ENCODE measurements at regions not wholly inside any gene's neighbourhood (a gene's known extent, or its start where the extent isn't known, plus 50 kb on each side); places are given as distances from the start of the nearest gene placed in this dataset.
A peak's percentile ranks its signal among the peaks of the same experiment; 100 is the strongest.

DNA sequence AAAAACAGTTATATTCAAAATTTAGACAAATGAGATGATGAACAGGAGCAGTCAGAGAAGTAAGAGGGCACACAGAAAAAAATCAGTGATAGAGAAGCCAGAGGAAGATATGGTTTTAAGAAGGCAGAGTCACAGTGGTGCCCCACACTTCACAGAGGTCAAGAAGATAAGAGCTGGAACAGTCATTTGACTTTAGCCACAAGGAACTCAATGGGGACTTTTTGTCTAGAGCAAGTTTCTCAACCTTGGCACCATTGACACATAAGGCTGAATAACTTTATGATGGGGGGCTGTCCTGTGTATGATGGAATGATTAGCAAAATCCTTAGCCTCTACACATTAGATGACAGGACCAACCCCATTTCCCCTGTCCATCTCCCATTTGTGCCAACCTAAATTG lies 172.8 kb upstream of the PLEKHG7 start:
- peak; percentile 41 for DNase-seq

DNA sequence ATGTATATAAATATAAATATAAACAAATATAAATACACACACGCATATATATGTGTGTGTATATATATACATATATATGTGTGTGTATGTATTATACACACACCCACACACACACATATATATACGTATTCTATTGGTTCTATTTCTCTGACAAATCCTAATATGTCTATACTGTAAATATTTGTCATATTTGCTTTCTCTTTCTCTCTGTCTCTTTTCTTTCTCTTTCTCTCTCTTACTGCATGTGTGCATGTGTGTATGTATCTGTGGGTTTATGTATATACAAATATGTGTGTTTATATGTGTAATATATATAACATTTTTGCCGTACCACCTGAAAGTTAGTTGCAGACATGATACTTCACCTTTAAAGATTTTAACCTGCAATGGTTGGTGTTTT lies 174.2 kb upstream of the PLEKHG7 start:
- DNase-seq, result no peak

DNA sequence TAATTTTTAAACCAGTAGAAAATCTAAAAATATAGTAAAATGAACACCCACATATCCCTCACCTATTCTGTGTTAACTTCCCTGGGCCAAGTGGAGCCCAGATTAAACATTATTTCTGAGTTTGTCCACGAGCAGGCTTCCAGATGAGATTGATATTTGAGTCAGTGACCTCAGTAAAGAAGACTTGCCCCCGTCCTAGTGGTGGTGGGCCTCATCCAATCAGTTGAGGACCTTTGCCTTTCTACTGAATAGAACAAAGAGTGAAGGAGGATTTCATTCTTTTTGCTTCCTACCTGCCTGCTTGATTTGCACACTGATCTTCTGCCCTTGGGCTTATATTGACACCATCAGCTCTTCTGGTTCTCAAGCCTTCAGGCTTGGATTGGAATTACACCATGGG lies 174.7 kb upstream of the PLEKHG7 start:
- no peak for DNase-seq

DNA sequence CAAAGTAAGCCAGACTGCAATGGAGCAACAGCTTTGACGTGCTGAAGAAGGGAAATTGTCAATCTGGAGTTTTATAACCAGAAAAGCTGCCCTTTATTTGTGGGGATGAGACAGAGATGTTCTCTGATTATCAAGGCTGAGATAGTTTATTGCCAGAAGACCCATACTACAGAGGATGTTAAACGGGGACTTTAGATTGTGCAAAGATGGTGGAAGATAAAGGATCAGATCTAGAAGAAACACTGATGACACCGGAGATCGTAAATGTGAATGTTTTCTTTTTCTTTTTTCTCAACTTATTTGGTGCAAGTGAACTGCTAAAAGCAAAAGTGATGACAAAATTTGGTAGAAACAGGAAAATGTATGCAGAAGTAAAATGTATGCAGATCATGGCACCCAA lies 178.3 kb upstream of the PLEKHG7 start:
- DNase-seq, result no peak

DNA sequence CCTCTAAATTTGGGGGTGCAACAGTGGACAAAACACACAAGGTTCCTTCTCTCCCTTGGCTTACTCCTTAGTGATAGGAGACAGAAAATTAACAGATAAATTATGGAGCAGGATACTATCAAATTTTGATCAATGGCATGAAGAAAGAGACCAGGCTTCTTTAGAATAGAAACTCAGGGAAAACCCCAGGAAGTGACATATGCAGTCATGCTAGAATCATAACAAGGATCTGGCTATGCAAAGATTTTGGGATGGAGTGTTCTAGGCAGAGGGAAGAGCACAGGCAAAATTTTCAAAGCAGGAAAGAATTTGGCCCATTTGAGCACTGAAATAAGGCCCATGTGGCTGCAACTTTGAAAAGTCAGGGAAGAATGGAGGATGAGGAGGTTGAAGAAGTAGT lies 182.3 kb upstream of the PLEKHG7 start:
- DNase-seq, result peak; percentile 61

DNA sequence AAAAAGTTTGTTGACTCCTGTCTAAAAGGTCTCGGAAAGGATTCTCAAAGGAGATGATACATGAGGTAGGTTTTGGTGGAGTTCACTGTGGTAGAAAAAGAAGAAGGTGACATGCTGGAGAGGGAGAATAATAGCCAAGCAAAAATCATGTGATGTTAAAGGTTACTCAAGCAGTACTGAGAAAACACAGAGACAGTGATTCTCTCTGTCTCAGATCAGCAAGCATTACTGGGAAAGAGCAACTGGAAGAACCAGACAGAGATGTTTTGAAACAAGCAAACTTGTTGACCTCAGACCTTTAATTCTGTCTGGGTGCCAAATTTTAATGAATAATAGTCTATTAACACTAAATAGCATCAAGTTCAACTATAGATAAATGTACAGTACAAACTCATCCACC lies 183.5 kb upstream of the PLEKHG7 start:
- DNase-seq, result peak; percentile 59

DNA sequence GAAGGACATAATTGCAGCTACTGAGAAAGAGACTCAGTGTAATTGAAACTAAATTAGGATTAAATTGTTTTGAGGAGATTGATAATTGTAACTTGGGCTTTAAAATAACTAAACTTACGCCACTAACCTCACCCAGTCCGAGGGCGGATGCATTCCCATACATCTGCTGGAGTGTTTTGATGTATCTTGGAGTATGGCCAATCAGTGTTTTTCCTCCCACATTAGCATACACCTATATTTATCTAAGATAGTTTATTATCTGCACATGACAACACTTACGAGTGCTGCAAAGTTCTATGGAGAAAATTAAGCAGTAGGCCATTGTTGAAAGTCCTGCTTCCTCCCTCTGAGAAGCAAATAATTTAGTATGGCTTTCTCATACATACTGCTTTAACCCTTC lies 184.7 kb upstream of the PLEKHG7 start:
- no peak for DNase-seq

DNA sequence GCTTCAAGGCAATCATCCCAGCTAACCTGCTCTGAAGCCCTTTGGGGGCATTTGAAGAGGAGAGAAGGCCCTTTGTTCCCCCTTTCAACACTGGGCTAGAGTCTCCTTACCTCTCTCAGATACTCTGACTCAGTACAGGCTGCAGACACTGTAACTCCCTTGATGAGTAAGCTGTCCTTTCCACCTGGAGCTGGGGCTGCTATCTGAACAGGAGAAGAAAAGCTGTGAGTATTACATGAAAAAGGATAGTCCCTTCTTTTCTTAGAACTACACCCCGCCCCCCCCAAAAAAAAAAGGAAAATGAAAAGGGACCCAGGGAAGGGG lies 186.6 kb upstream of the PLEKHG7 start:
- DNase-seq, result no peak

DNA sequence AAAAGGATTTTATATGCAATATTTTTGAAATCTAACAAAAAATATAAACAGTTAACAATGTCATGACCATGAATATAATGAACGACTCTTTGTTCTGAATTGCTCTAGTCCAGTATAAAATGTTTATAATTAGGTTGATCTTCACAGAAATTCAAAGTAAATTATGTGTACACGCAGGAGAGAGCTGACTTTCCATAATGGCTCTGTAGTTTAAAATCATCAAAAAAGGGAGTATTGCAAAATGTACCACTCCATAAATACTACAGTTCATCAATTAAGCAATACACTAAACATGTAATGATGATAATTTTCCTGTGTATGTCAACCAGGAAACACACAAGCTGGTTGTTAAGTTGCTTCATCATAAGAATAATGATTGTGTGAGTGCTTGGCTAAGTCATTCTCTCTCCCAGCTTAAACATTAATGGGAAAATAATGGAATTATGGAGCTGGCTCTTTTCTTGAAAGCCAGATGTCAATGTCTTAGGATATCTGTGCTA lies 189.5 kb upstream of the PLEKHG7 start:
- peak; percentile 77 for DNase-seq

DNA sequence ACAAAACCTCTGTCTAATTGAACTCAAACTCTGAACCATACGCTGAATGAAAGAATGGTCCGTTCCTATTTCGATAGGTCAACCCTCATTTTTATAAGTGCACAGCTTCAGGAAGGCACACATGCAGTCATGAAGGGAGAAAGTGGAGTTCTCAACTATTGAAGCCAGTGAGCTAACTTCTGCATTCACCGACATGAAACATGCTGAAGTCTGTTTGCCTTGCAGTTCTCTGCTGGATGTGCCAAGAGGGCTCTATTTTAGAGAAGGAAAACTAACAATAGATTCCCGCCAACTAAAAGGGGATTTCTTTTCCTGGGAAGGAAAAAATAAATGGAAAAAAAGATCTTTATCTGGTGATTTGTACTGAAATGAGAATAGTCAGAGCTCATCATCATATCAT lies 191.0 kb upstream of the PLEKHG7 start:
- DNase-seq, result peak; percentile 76

DNA sequence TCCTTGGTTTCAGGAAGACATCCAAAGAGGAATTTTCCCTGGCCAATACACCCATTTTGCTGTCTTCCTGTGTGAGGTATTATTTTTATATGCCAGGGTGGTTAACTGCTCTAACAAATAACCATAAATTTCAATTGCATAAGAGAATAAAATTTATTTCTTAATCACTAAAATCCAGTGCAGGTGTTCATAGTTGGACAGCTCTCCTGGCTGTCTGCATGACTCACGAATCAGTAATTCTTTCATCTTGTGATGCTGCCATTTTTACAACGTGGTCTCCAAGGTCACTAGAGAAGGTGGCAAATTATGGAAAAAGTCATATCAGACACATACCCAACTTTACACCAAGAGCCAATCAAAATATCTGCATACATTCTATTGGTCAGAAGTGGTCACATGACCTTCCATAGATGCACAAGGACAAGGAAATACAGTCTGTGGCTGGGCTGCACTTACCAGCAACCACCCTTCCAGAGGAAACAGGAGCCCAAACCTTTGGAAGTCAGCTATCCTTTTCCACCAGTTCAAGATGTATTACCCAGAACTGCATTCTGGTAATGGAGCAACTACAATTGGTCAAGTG lies 193.5 kb upstream of the PLEKHG7 start:
- no peak for DNase-seq

DNA sequence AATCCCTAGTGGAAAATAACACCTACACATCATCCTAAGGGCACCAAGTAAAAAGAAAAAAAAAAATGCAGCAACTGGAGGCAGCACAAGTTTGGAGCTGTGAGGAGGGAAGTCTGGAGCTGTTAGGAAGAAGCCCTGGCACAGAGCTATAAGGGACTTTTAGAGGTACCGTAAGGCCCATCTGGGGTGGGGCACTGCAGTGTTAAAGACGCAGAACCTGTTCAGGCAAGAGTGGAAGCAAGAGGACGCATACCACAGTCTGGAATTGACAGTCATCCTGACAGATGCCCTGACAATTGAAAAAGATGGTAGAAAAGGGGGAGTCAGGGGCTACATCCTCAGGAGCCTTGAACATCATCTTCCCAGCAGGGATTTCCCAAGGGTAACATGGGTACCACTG lies 195.9 kb upstream of the PLEKHG7 start:
- DNase-seq, result no peak

DNA sequence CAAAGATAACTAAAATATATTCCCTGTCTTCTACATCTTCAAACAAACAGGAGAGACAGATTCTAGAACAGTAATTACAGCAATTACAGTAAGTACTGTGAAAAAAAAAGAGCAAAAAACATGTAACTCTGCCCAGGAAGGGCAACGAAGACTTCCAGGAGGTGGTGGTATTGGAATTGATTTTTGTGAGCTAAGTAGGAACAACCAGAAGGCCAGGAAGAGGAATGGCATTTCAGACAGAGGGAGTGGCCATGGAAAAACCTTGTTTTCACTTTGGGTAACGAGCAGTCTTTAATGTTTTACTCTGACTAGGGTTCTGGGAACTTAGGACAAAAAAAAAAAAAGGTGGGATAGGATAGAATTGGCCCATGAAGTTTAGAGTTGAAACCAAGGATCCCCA lies 196.3 kb upstream of the PLEKHG7 start:
- peak; percentile 35 for DNase-seq

DNA sequence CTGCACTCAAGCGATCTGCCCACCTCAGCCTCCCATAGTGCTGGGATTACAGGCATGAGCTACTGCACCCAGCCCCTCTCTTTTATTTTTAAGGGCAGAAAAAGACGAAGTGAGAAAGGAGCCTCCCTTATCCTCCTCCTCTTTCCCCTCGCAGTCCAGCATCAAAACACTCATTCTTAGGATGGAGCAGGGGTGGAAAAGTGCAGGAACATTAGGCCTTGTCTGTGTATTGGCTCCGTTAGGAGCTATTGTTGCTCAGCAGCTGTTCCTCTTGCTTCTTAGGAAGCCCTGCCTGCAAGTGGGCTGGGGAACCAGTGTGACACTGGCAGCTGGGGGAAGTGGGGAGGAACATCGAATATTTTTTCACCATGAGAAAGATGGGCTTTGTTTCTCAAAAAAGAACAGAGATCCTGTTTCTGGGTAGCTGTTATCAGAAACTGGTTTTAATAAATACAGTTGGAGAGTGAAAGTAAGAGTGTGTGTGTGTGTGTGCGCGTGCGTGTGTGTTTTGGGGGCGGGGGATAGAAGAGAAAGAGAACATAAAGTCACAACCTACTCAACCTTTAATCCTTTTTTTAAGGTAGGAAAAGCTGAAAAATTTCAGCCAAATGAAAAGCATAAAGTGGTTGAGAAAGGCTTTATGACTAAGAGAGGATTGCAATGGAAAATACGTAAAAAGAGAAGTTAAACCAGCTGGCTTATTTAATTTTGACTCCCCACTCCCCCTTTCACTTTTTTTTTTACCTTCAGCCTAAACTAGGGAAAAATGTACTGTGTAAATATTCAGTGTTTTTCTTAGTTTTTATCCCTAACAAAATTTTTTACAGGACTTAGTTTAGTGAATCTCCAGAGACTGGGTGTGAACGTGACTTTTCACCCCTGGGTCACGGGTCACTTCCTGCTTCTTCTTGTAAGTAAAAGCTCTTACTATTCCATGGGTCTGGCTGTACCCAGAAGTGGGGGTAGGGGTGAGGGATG lies 197.2 kb upstream of the PLEKHG7 start:
- peak; percentile 90 for DNase-seq

DNA sequence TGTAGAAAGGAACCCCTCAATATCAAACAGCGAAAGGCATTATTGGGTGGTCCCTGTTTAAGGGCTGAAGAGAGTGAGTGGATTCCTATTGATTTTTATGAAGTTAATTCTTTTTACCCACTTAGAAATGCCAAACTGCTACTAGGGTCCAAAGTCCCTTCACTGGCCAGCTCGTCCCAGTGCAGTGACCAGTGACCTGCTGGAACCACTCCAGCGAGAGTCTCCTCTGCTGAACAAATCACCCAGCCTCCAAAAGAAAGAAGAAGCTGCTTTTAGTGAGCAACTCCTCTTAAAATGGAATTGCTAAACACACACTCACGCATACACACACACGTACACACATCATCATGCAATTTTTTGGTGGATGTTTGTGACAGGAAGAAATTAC lies 198.2 kb upstream of the PLEKHG7 start:
- DNase-seq, result peak; percentile 87

DNA sequence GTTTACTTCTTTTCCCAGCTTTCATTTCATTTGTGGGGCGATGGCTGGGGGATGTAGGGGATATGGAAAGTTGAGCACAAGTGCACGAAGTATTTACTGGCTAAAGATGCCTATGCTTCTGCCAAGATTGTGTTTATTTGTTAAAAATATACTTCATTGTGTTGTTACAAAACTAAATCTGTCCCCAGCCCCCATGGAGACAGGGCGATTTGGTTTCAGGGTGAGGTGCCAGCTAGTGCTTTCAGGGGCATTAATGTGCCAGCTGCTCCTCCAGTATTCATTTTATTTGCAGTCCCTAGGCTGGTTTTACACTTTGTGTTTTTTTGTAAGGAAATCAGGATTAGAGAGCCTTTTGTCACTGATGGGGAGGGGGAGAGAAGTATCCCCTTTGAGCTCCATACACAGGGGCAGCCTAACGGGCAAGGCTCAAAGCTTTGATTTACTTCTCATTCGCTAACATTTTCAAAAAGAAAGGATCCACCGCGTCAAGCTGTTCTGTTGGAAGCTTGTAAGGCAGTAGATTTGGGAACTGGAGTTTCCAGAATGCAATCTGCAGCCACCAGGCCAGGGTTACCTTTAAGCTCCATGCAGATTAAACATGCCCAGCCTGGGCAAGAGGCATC lies 198.7 kb upstream of the PLEKHG7 start:
- DNase-seq, result no peak

DNA sequence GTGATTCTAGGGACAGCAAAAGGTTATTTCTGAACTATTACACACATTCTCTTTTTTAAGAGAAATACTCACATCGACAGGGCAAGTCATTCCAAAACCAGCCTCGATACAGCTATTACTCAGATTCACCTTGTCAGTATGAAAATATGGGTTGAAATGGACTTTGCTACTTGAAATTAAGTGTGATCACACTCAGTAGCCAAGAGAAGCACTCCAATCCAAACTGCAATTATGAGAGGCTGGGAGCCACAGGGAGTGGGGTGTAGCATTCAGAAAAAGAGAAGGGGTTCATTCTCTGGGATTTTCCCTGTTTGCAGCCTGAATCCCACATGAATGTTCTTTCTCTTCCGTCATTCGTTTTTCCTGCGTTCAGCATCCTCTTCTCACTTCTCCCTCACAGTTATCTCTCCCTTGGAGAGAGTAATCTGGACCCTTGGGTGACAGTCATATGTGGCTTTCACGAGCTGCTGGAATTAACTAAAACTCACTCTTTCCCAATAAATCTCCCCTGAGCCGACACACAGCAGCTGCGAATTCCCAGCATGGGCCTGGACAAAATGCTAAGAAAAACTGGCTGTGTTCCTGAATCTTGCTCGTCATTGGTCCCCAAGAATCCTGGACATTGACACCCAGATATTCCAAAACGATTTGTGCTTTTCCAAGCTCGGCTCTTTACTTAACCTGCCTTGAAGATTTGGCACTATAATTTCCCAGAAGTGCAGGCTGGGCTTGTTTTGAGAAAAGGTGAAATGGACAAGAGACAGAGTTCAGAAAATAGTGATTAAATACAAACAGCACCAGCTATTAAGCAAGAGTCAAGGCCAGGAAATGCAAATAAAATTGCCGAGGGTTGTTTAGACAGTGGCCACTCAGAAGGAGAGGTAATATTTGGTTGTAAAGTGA lies 199.5 kb upstream of the PLEKHG7 start:
- no peak for DNase-seq

DNA sequence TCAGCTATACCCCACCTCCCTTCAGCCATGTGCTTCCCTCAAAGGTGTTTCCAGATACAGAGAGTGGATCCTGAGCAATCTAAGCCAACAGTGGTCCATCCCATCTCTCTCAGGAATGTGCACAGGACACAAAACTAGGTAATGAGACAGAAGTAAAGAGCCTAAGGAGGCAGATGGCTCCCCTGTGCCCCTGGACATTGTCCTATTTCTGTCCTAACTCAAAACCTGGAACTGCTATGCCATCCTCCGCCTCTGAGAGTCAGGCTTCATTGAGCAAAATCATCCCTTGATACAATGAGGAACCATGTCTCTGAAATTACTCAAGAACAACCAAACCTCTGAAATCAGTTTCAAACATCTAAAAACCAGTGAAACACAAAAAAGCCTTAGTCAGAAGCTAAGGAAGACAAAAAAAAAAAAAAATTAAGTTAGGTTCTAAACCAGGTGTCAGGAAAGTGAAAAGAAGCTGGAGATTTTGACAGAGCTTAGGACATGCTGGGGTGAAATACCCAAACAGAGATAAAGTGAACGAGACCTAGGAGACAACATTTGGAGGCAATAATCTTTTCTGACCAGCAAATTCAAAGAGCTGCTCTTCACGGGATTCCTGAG lies 200.3 kb upstream of the PLEKHG7 start:
- peak; percentile 81 for DNase-seq

DNA sequence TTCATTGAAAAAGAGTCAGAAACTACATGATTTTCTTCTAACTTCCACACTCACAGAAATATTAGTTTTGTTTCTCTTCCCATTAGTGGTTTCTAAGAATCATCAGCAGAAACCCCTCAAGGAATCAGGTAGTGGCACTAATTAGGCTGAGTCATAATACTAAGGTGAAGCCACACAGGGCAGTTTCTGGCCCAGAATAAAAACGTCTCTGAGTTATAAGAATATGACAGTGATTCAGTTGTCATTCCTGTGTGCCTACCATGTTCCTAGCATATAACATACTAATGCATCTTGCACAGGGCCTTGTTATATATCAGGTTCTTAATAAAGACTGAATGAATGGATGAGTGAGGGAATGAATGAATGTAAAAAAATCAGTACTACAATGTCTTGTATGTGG lies 206.0 kb upstream of the PLEKHG7 start:
- no peak for DNase-seq

DNA sequence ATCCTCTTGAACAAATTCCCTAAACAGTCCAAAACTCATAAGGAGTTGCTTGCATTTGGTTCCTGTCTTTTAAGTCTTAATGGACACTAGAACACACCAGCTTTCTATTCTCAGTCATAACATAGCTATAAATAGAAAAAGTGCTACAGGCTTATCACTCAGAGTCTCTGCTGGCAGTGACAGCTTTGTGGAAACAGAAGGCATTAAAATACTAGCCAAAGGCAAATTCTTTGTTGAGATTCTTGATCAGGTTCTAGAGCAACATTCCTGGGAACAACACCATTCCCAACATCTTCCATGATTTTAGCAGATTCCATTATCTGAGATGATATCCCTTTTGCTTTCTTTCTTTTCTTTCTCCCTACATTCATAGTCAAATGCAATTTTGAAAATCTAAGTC lies 207.7 kb upstream of the PLEKHG7 start:
- DNase-seq, result no peak

DNA sequence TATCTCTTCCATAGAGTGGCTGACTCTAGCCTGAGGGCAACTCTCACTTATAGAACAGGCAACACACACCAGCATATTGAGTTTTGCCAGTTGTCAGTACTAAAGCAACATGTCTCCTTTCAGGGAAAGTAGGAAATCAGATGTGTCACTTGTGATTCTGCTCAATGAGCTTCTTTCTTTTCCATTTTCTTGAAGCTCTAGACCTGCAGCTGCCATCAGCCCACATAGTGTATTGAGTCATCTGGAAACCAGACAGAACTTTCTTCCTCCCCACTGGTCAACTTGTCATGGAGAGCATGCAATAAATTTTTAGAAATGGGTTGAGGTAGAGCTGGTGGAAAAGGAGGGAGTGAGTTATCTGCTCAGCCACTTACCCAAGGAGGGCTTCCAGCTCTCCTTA lies 209.0 kb upstream of the PLEKHG7 start:
- no peak for DNase-seq

DNA sequence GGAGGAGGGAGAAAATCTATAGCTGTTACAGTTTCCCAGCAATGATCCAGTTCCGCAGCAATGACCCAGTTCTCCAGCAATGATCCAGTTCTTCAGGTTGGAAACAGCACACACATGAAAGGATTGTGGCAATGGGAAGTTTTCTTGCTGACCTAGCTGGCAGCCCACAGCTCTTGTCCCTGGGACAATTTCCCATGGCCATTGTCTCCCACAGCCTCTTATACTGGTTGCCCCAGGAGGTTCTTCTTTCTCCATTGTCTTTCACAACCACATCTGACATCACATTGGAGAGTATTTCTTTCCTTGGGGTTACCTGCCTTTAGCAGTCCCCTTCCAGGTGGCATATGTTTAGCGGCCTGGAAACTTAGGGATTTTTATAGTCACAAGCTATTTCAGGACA lies 209.8 kb upstream of the PLEKHG7 start:
- DNase-seq, result peak; percentile 26

DNA sequence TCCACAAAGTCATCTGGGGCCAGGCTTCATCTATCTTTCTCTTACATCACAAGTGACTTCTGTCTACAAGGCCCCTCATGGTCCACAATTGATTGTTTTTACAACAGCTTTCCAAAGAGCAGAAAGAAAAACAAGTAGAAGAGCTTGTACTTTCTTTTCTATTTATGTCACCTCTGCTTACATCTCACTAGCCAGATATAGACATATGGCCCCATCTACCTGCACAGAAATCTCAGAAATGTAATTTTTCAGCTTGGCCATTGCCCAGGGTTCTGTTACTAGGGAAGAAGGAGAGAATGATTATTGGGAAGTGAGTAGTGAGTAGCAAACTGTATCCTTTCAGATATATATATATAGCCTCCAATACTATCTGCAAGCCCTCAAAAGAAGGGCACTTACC lies 210.5 kb upstream of the PLEKHG7 start:
- DNase-seq, result no peak
